GM13976 (cell line): ENCODE measurements at regions not wholly inside any gene's neighbourhood (a gene's known extent, or its start where the extent isn't known, plus 50 kb on each side); places are given as distances from the start of the nearest gene placed in this dataset.
"Not testable (repeated sequence)": the region's sequence is repeated elsewhere in the genome, so short reads cannot be mapped to it uniquely, and the experiment has no call there.

Experiments used
- DNase-seq: peaks from one replicate; pipeline ENCODE4 v3.0.0; 2012; ENCODE audit warnings: low spot score
- CTCF ChIP-seq: IDR thresholded peaks from 2 replicates; pipeline ENCODE4 v1.5.1; 2012; ENCODE audit warnings: borderline replicate concordance, mild to moderate bottlenecking; ENCODE audit not compliant: insufficient read depth; ENCODE audit errors: extremely low read depth, missing control alignments, control extremely low read depth
- in situ Hi-C: fragments of 300-500 bp; cut with MboI; formaldehyde crosslinking; loops from one replicate; pipeline ENCODE4 v1.12.0; 2022; ENCODE audit warnings: low sequenced_read_pairs, mixed read lengths, inconsistent platforms; ENCODE audit not compliant: unreplicated experiment

DNA sequence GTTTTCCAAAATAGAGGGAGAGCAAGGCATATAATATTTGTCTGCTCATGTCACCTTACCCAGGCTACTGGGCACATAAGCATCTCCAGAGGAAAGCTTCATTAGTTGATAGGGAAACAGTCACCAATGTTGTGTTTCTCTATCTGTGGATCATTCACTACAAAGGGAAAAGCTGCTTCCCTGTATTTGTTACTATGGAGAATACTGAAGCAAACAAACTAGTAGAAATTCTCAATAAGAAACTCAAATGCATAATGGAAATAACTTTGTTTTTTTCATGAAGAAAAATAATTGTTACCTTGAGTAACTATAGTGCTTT is 138.2 kb downstream of the PCSK1 start:
- no peak for TF ChIP-seq CTCF
- no peak for DNase-seq
- in situ Hi-C loops: no loop called here

DNA sequence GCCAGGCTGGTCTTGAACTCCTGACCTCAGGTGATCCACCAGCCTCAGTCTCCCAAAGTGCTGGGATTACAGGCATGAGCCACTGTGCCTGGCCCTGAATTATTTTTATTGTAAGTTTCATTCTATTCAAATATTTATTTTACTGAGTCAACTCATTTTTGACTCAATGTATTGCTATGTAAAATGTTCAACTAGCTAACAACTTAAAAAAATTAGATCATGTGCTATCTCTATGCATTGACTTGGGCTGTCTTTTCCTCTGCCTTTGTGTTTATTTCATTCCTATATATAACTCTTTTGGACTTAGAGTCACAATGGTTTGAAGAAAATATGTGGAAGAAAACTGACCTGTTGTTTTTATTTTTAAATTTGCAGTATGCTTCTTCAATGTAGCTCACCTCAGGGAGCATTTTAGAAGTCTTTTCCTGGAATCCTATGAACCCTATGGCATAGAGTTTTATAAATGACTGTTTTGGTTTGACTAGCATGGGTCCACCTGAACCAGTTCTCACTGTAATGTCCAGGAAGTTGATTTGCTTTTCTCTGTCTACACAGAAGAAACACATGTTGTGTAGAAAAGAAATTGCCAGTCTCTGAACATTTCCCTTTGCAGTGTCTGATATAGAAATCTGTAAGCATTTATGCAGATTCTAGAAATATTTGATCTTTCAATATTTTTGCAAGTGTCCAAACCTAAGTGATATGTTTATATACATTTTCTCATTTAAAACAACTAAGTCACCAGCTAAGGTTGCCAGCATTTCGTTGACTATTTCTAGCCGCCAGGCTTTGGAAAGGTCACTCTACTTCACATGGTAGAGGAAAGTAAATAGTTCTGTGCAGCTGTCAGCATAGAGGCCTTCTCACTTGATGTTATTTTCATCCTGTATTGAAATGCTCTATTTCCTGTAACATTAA is 138.8 kb downstream of the PCSK1 start:
- no peak for DNase-seq
- in situ Hi-C loops: no loop called here
- no peak for TF ChIP-seq CTCF

DNA sequence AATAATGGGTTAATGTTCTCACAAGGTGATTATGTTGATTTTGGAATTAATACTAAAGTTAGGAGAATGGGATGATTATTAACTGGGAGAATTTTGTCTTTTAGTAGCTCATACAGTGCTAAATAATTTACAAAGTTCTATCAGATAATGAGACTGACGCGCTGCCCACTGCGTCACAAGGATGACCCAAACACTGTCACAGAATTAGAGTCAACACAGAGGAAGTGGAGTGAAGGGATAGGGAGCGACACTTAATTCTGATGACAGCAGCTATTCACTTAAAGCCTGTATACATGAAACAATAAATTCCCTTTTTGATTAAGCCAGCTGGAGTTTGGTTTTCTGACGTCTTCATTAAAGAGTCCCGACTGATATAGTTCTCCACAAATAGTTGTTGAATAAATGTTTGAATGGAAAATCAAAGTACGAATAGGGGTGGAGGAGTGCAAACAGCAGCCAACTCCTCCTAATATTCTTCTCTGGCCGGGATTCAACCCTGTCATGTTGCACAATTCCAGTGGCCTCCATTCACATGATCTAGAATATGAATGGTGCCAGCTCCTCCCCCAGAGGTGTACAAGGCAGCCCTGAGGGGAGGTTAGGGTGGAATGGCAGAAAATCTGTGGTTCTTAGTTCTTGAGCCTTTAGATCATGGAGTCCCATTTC is 140.3 kb downstream of the PCSK1 start:
- in situ Hi-C loops: no loop called here
- TF ChIP-seq CTCF: no peak
- no peak for DNase-seq

DNA sequence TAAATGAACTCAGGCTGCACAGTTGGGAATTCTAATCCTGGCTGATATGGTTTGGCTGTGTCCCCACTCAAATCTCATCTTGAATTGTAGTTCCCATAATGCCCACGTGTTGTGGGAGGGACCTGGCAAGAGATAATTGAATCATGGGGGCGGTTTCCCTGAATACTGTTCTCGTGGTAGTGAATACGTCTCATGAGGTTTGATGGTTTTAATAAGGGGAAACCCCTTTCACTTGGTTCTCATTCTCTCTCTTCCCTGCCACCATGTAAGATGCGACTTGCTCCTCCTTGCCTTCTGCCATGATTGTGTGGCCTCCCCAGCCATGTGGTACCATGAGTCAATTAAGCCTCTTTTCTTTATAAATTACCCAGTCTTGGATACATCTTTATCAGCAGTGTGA is 143.8 kb downstream of the PCSK1 start:
- DNase-seq, in situ Hi-C loops: not testable (repeated sequence)

- no peak for DNase-seq
- no peak for TF ChIP-seq CTCF
- in situ Hi-C loops: no loop called here
Measured at GRCh38 chr5:96288845-96289185, 144.2 kb downstream of the PCSK1 start.

GRCh38 chr5:96288166-96288844 is 144.7 kb downstream of the PCSK1 start:
- in situ Hi-C loops: no loop called here
- DNase-seq: no peak
- TF ChIP-seq CTCF: no peak

- TF ChIP-seq CTCF: no peak
- in situ Hi-C loops: no loop called here
- DNase-seq: no peak
Measured at GRCh38 chr5:96287136-96287535, 145.9 kb downstream of the PCSK1 start.
